ENCODE measurements at regions not wholly inside any gene's neighbourhood (a gene's known extent, or its start where the extent isn't known, plus 50 kb on each side); places are given as distances from the start of the nearest gene placed in this dataset.

DNA sequence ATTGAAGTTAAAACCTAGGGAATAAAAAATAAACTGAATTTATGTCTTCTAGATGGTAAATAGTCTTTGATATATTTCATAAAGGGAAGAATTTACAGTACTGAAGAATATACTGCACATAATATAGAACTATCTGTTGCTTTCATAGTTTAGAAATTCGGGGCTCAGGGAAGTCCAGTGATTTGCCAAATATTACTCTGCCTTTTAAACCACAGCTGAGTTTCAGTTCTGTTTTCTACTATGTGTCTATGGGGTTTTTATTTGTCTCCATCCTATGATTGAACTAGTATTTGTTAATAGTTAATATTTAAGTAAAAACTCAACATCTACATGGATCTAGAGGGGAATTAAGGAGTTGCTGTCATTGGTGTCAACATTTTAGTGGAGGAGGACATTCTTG is 715.0 kb upstream of the CDH8 start:
- TF ChIP-seq CTCF (IDR thresholded peaks at IDR 0.05): no peak
- no peak for TF ChIP-seq POLR2A (IDR thresholded peaks at IDR 0.05)

Measured in testis (tissue), 2 donors.